ENCODE measurements at regions not wholly inside any gene's neighbourhood (a gene's known extent, or its start where the extent isn't known, plus 50 kb on each side); places are given as distances from the start of the nearest gene placed in this dataset.
A peak's percentile ranks its signal among the peaks of the same experiment; 100 is the strongest.
"Not testable (repeated sequence)": the region's sequence is repeated elsewhere in the genome, so short reads cannot be mapped to it uniquely, and the experiment has no call there.

GRCh38 chr3:106348139-106348690 lies 479.4 kb upstream of the CBLB start:
- H3K4me1 Mint-ChIP-seq: peaks cover 13% of the 10 kb centered on the region
- POLR2A ChIA-PET: interaction anchor here (1.4 kb wide), 2 partner anchors 9 to 13 kb away, joined by 3 to 4 read pairs; no protein-coding TSS in a partner anchor
- H3K27me3 Mint-ChIP-seq: no peaks in the 10 kb centered on the region
- no peak overlapping the region for H3K4me3 Mint-ChIP-seq
- H3K36me3 Mint-ChIP-seq (ENCODE audit: low read depth): peaks cover 12% of the 10 kb centered on the region
- DNase-seq: no peak
- CTCF ChIA-PET: no interaction called here
- no peak overlapping the region for H3K27ac Mint-ChIP-seq
- peaks cover 9% of the 10 kb centered on the region for H3K9me3 Mint-ChIP-seq

- no peak overlapping the region for H3K27ac Mint-ChIP-seq
- peaks cover 13% of the 10 kb centered on the region for H3K4me1 Mint-ChIP-seq
- POLR2A ChIA-PET: interaction anchor here (1.4 kb wide), 2 partner anchors 11 to 14 kb away, joined by 3 to 4 read pairs; no protein-coding TSS in a partner anchor
- H3K9me3 Mint-ChIP-seq: peaks cover 15% of the 10 kb centered on the region
- CTCF ChIA-PET: interaction anchor here (1.2 kb wide), 1 partner anchor 14 kb away, joined by 3 read pairs; no protein-coding TSS in a partner anchor
- no peak overlapping the region for H3K4me3 Mint-ChIP-seq
- no peak for DNase-seq
- H3K27me3 Mint-ChIP-seq: no peaks in the 10 kb centered on the region
- peaks cover 20% of the 10 kb centered on the region for H3K36me3 Mint-ChIP-seq (ENCODE audit: low read depth)
These were observed 480.5 kb upstream of the CBLB start for GRCh38 chr3:106349191-106349881.

- Mint-ChIP-seq H3K4me1 (peaks cover 18% of the 10 kb centered on the region), H3K36me3 (ENCODE audit: low read depth) (peaks cover 42% of the 10 kb centered on the region), H3K27ac (no peak overlapping the region), H3K27me3 (no peaks in the 10 kb centered on the region), H3K4me3 (no peak overlapping the region), H3K9me3 (peaks cover 43% of the 10 kb centered on the region)
- POLR2A ChIA-PET: no interaction called here
- CTCF ChIA-PET: no interaction called here
- DNase-seq: no peak
These were observed 487.1 kb upstream of the CBLB start for GRCh38 chr3:106355873-106356272.

GRCh38 chr3:106359692-106360091 lies 490.9 kb upstream of the CBLB start:
- Mint-ChIP-seq H3K4me3 (no peak overlapping the region), H3K9me3 (peaks cover 40% of the 10 kb centered on the region), H3K27me3 (no peaks in the 10 kb centered on the region), H3K27ac (no peak overlapping the region), H3K36me3 (ENCODE audit: low read depth) (peaks cover 19% of the 10 kb centered on the region), H3K4me1 (peaks cover 18% of the 10 kb centered on the region)
- ChIA-PET CTCF (no interaction called here), POLR2A (no interaction called here)
- DNase-seq: no peak

GRCh38 chr3:106360901-106361300 lies 492.1 kb upstream of the CBLB start:
- H3K4me3 Mint-ChIP-seq, DNase-seq, CTCF ChIA-PET, H3K27ac Mint-ChIP-seq, H3K27me3 Mint-ChIP-seq, POLR2A ChIA-PET: not testable (repeated sequence)
- H3K9me3 Mint-ChIP-seq: peaks cover 40% of the 10 kb centered on the region
- peaks cover 19% of the 10 kb centered on the region for H3K36me3 Mint-ChIP-seq (ENCODE audit: low read depth)
- peaks cover 21% of the 10 kb centered on the region for H3K4me1 Mint-ChIP-seq

- Mint-ChIP-seq H3K9me3 (peaks cover 24% of the 10 kb centered on the region), H3K36me3 (ENCODE audit: low read depth) (peaks cover 2% of the 10 kb centered on the region), H3K4me1 (peaks cover 7% of the 10 kb centered on the region), H3K27ac (no peak overlapping the region), H3K4me3 (no peak overlapping the region), H3K27me3 (no peaks in the 10 kb centered on the region)
- POLR2A ChIA-PET: no interaction called here
- no peak for DNase-seq
- CTCF ChIA-PET: no interaction called here
These were observed 495.7 kb upstream of the CBLB start for GRCh38 chr3:106364477-106364876.

GRCh38 chr3:106365061-106365691 lies 496.4 kb upstream of the CBLB start:
- CTCF ChIA-PET: no interaction called here
- H3K27me3 Mint-ChIP-seq: no peaks in the 10 kb centered on the region

GRCh38 chr3:106366352-106366751 lies 497.5 kb upstream of the CBLB start:
- POLR2A ChIA-PET: no interaction called here
- peaks cover 12% of the 10 kb centered on the region for H3K9me3 Mint-ChIP-seq
- H3K36me3 Mint-ChIP-seq (ENCODE audit: low read depth): no peaks in the 10 kb centered on the region
- H3K4me1 Mint-ChIP-seq: peaks cover 7% of the 10 kb centered on the region
- H3K27me3 Mint-ChIP-seq: no peaks in the 10 kb centered on the region
- no peak overlapping the region for H3K27ac Mint-ChIP-seq
- DNase-seq: no peak
- CTCF ChIA-PET: no interaction called here
- no peak overlapping the region for H3K4me3 Mint-ChIP-seq

More at GRCh38 chr3:106365061-106365691, 496.4 kb upstream of the CBLB start:
- POLR2A ChIA-PET: no interaction called here
- no peaks in the 10 kb centered on the region for H3K36me3 Mint-ChIP-seq (ENCODE audit: low read depth)
- H3K4me3 Mint-ChIP-seq: peak overlapping the region; percentile 10
- peaks cover 18% of the 10 kb centered on the region for H3K9me3 Mint-ChIP-seq
- peaks cover 7% of the 10 kb centered on the region for H3K4me1 Mint-ChIP-seq
- H3K27ac Mint-ChIP-seq: no peak overlapping the region
- no peak for DNase-seq

- no peaks in the 10 kb centered on the region for H3K36me3 Mint-ChIP-seq (ENCODE audit: low read depth)
- ChIA-PET POLR2A (no interaction called here), CTCF (no interaction called here)
- no peak for DNase-seq
- no peak overlapping the region for H3K27ac Mint-ChIP-seq
- peaks cover 7% of the 10 kb centered on the region for H3K4me1 Mint-ChIP-seq
- peaks cover 2% of the 10 kb centered on the region for H3K9me3 Mint-ChIP-seq
- H3K4me3 Mint-ChIP-seq: no peak overlapping the region
- no peaks in the 10 kb centered on the region for H3K27me3 Mint-ChIP-seq
These were observed 498.7 kb upstream of the CBLB start for GRCh38 chr3:106367496-106367895.

- no peaks in the 10 kb centered on the region for H3K9me3 Mint-ChIP-seq
- H3K36me3 Mint-ChIP-seq (ENCODE audit: low read depth): no peaks in the 10 kb centered on the region
- DNase-seq: no peak
- ChIA-PET CTCF (no interaction called here), POLR2A (no interaction called here)
- no peaks in the 10 kb centered on the region for H3K4me1 Mint-ChIP-seq
- no peak overlapping the region for H3K4me3 Mint-ChIP-seq
- H3K27ac Mint-ChIP-seq: no peak overlapping the region
- no peaks in the 10 kb centered on the region for H3K27me3 Mint-ChIP-seq
These were observed 502.6 kb upstream of the CBLB start for GRCh38 chr3:106371221-106371970.

GRCh38 chr3:106371971-106372805 lies 503.4 kb upstream of the CBLB start:
- DNase-seq: no peak
- Mint-ChIP-seq H3K27ac (no peak overlapping the region), H3K27me3 (no peaks in the 10 kb centered on the region), H3K36me3 (ENCODE audit: low read depth) (no peaks in the 10 kb centered on the region), H3K4me1 (no peaks in the 10 kb centered on the region), H3K9me3 (no peaks in the 10 kb centered on the region), H3K4me3 (no peak overlapping the region)
- POLR2A ChIA-PET: no interaction called here
- CTCF ChIA-PET: interaction anchor here (0.7 kb wide), 1 partner anchor 27 kb away, joined by 3 read pairs; no protein-coding TSS in a partner anchor

GRCh38 chr3:106372806-106373190 lies 504.0 kb upstream of the CBLB start:
- no peaks in the 10 kb centered on the region for H3K9me3 Mint-ChIP-seq
- H3K4me3 Mint-ChIP-seq: no peak overlapping the region
- ChIA-PET POLR2A (no interaction called here), CTCF (interaction anchor here (0.7 kb wide), 1 partner anchor 27 kb away, joined by 3 read pairs; no protein-coding TSS in a partner anchor)
- no peaks in the 10 kb centered on the region for H3K4me1 Mint-ChIP-seq
- no peak for DNase-seq
- H3K27ac Mint-ChIP-seq: no peak overlapping the region
- no peaks in the 10 kb centered on the region for H3K27me3 Mint-ChIP-seq
- no peaks in the 10 kb centered on the region for H3K36me3 Mint-ChIP-seq (ENCODE audit: low read depth)

All from activated CD4-positive, alpha-beta memory T cell treated with anti-CD3 and anti-CD28 coated beads, Interleukin-2, amount 10 ng/mL, durations not matched to agents 7 days and 5 days (primary cell).